OCI-LY1 (cell line): ENCODE measurements at regions not wholly inside any gene's neighbourhood (a gene's known extent, or its start where the extent isn't known, plus 50 kb on each side); places are given as distances from the start of the nearest gene placed in this dataset.

Experiments
- CTCF ChIP-seq: fragments of 200-600 bp; sonication (generic), shearing (Covaris generic); IDR thresholded peaks from 2 replicates; pipeline ENCODE4 v1.5.1; 2017; ENCODE audit warnings: mild to moderate bottlenecking, antibody characterized with exemption, low read length, moderate library complexity, mixed read lengths
- EZH2 ChIP-seq: fragments of 200-600 bp; sonication (generic), shearing (Covaris generic); IDR thresholded peaks from 2 replicates; pipeline ENCODE4 v1.8.0; 2017; ENCODE audit warnings: borderline replicate concordance, mixed run types, mild to moderate bottlenecking, antibody characterized with exemption, low read length, moderate library complexity, mixed read lengths

- TF ChIP-seq CTCF, result no peak
- TF ChIP-seq EZH2, result no peak
These were observed 325.6 kb upstream of the EYS start for GRCh38 chr6:66032626-66033025.
